ENCODE measurements at regions not wholly inside any gene's neighbourhood (a gene's known extent, or its start where the extent isn't known, plus 50 kb on each side); places are given as distances from the start of the nearest gene placed in this dataset.

- H3K9ac ChIP-seq (ENCODE audit: insufficient read depth, low read depth, low read length), result no peak overlapping the region
- TF ChIP-seq PATZ1 (CRISPR knock-in tag; IDR thresholded peaks at IDR 0.05) (peak; percentile 32; the same call in 1 of the 2 replicates), SNAPC4 (CRISPR knock-in tag; IDR thresholded peaks at IDR 0.05) (no peak), ZSCAN25 (CRISPR knock-in tag; IDR thresholded peaks at IDR 0.05) (0 out of 2 replicates have a peak, but pooled peaks have one; percentile 59), ZNF687 (CRISPR knock-in tag; IDR thresholded peaks at IDR 0.05) (peak; percentile 37), HNF4A (CRISPR knock-in tag; IDR thresholded peaks at IDR 0.05) (peak; percentile 62)
- DNase-seq (ENCODE audit: low spot score), result no peak
- intact Hi-C loops (cut with micrococcal nuclease; ENCODE audit: unreplicated experiment), result no loop called here
- H3K27me3 ChIP-seq (ENCODE audit: control insufficient read depth in 1 of 2, insufficient read depth in 2 of 2, low read length in 2 of 2), result no peaks in the 10 kb centered on the region
- CTCF ChIA-PET (ENCODE audit: low intra/inter-chr PET ratio, low total read pairs), result no interaction called here
- H3K36me3 ChIP-seq (replicated peaks in 1 of 2; ENCODE audit: control insufficient read depth in 1 of 2, insufficient read depth in 2 of 2, low read length in 2 of 2), result no peaks in the 10 kb centered on the region
- BruUV-seq (replicated peaks), result no TSS peak
- POLR2A ChIA-PET, result interaction anchor here (1.0 kb wide), 1 partner anchor 20 kb away, joined by 3 read pairs; no protein-coding TSS in a partner anchor
- H3K27ac ChIP-seq (ENCODE audit: extremely low read length, insufficient read depth, low read length), result no peak overlapping the region
- no peaks in the 10 kb centered on the region for H4K20me1 ChIP-seq (ENCODE audit: insufficient read depth, low read length)
- no peak for ATAC-seq
- peaks cover 54% of the 10 kb centered on the region for H3K4me1 ChIP-seq (ENCODE audit: insufficient read depth, low read length)
- no CpG with 5 or more reads among the region's 1 CpG for WGBS (ENCODE audit: low lambda C conversion rate)
- H3K79me2 ChIP-seq (ENCODE audit: insufficient read depth, low read length), result no peaks in the 10 kb centered on the region
- no peak for FAIRE-seq
- no peak overlapping the region for H3K4me3 ChIP-seq (replicated peaks in 1 of 3; ENCODE audit: insufficient read depth in 1 of 3, low read depth in 2 of 3, low read length in 3 of 3)
- H3K9me3 ChIP-seq (ENCODE audit: low read length), result no peaks in the 10 kb centered on the region
- H3K4me2 ChIP-seq (ENCODE audit: low read depth, low read length), result 0 out of 2 replicates have a peak overlapping the region, but pooled peaks have one; percentile 16
- no peak overlapping the region for H2AFZ ChIP-seq (ENCODE audit: low read length)
- in situ Hi-C loops (cut with HindIII; ENCODE audit: extremely low pct_ligation_motif_present, low pct_unique_long_range_greater_than_20kb), result no loop called here
Observed at GRCh38 chr11:116431842-116432241, 340.9 kb downstream of the BUD13 start.

Data from HepG2 (cell line).